NOMO-1 treated with dmso at 0.1 percent for 144 hours (cell line): ENCODE measurements at regions not wholly inside any gene's neighbourhood (a gene's known extent, or its start where the extent isn't known, plus 50 kb on each side); places are given as distances from the start of the nearest gene placed in this dataset.
A peak's percentile ranks its signal among the peaks of the same experiment; 100 is the strongest.

Source experiments
- DNase-seq: peaks from one replicate; lab custom pipeline; 2025; ENCODE audit not compliant: unreplicated experiment; lab: John Stamatoyannopoulos, UW

DNA sequence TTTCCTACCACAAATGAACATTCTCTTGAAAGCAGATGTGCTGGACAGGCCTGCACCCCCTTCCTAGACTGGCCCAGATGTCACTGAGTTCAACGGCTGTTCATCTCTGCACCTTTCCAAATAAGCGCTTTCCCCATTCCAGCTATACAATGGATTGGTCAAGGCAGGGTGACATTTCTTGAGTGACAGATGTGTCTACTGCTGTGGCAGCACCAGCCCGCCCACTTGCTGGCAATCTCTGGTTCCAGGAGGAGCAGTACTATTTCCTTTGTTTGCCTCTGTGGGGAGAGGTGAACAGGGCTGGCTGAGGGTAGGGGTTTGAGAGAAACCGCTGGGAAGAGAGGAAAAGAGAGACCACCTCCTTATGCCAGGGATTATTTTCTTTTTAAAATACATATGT, 269.5 kb upstream of the POU3F3 start:
- no peak for DNase-seq

DNA sequence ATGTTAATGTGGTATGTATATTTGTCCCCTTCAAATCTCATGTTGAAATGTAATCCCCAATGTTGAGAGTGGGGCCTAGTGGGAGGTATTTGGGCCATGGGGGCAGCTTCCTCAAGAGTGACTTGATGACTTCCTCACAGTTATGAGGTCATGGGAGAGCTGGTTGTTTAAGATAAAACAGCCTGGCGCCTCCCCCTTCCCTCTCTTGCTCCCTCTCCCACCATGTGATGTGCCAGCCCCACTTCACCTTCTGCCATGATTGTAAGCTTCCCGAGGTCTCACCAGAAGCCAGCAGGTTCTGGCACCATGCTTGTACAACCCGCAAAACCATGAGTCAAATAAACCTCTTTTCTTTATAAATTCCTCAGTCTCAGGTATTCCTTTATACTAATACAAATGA, 258.3 kb upstream of the POU3F3 start:
- DNase-seq = no peak

DNA sequence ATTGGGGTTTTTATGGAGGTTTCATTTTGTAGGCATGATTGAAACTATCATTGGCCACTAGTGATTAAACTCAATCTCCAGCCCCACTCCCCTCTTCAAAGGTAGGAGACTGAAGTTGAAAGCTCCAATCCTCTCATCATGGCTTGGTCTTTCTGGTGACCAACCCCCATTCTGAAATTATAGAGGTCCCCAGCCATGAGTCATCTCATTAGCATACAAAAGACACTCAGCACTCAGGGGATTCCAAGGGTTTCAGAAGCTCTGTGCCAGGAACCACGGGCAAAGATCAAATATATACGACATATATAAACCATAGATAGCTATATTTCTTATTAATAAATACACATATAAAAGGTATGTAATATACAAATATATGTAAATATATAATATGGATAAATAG, 256.0 kb upstream of the POU3F3 start:
- no peak for DNase-seq

DNA sequence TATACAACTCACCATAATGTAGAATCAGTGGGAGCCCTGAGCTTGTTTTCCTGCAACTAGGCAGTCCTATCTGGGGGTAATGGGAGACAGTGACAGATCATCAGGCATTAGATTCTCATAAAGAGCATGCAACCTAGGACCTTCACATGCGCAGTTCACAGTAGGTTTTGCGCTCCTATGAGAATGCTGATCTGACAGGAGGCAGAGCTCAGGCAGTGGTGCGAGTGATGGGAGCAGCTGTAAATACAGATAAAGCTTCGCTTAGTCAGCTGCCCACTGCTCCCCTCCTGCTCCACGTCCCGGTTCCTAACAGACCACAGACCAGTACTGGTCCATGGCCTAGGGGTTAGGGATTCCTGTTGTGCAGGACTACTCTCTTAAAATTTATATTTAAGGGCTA, 255.3 kb upstream of the POU3F3 start:
- DNase-seq = no peak

DNA sequence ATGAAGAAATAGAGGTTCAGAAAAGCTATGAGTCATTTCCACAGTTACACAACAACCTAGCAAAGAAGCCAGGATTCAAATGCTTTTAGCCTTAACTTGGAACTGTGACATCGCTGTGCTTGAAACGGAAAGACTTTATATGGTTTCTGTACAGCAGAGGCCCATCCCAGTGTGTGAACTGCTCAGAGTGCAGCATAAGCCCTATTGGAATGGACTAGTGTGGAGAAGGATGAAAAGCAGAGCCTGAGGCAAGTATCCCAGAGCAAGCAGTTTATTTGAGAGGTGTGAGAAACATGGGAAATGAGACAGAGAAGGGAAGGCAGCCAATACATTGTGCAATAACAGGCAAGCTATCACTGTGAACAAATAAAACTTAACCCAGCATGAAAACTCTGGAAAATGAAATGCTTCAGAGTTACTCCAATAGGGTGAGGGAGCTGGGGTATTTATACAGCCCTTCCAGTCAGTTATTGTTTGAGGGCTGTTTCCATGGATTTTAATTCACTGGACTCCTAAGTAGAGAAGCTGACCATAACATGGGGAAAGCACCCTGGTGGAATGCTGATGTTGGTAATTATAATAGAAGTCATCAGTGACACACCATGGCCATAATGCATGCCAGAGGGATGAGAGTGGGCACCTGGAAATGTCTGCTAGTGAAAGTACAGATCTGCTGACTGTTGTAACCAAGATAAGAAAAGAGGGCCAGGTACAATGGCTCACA, 254.0 kb upstream of the POU3F3 start:
- peak; percentile 45 for DNase-seq

- DNase-seq = no peak
Measured at GRCh38 chr2:104606056-104606455, 247.9 kb upstream of the POU3F3 start.

DNA sequence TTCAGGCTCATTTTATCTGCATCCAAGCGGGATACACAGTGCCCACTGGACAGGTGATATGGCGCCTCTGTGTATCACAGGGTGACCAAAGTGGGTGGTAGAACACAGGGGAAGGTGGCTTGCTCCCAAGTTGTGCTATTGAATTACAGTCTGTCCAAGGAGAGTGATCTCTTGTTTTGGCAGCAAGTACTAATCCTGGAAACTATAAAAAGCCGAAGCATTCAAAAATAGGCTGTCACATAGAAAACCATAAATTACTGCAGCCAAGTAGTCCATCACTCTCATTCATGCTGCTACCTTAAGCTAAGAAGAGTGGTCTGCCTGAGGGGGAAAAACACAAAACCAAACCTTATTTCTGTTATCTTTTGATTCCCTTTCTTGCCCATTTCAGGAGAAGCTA, 237.1 kb upstream of the POU3F3 start:
- DNase-seq = no peak

DNA sequence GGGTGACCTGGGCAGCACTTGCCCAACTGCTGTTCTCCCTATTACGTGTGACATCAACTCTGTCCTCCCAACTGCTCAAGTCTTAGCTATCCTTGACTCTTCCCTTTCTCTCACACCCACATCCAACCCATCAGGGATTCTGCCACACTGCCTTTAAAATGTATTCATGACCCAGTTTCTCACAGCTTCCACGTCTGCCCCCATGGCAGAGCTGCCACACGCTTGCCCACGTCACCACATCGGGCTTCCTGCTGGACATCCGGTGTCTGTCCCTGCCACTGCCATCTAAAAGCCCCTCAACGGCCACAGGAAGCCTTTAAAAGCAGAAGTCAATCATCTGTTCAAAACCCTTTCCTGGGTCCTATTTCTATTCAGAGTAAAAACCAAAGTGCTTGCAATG, 233.1 kb upstream of the POU3F3 start:
- no peak for DNase-seq

- DNase-seq = no peak
Measured at GRCh38 chr2:104635608-104636007, 218.3 kb upstream of the POU3F3 start.

GRCh38 chr2:104638190-104638858, 215.6 kb upstream of the POU3F3 start:
- DNase-seq = no peak

GRCh38 chr2:104638859-104639202, 215.1 kb upstream of the POU3F3 start:
- DNase-seq = no peak

DNA sequence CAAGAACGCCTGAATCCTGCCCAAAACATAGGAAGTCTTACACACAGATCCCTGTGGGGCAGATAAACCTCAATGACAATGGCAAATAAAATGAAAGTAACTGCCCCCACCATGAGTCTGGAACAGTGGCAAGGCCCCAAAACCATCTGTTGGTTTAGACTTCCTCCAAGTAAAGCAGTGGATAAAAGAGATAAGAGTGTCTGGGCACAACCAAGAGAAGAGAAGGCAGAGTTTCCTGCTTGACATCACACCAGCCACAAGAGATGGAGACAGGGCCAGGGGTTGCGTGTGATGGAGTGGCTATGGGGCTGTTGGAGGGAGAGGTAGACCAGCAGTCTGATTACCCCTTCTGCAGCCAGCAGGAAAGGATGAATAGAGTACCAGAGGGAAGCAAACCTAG, 212.1 kb upstream of the POU3F3 start:
- no peak for DNase-seq

GRCh38 chr2:104648376-104648775, 205.5 kb upstream of the POU3F3 start:
- no peak for DNase-seq

- no peak for DNase-seq
Measured at GRCh38 chr2:104649866-104650265, 204.0 kb upstream of the POU3F3 start.

DNA sequence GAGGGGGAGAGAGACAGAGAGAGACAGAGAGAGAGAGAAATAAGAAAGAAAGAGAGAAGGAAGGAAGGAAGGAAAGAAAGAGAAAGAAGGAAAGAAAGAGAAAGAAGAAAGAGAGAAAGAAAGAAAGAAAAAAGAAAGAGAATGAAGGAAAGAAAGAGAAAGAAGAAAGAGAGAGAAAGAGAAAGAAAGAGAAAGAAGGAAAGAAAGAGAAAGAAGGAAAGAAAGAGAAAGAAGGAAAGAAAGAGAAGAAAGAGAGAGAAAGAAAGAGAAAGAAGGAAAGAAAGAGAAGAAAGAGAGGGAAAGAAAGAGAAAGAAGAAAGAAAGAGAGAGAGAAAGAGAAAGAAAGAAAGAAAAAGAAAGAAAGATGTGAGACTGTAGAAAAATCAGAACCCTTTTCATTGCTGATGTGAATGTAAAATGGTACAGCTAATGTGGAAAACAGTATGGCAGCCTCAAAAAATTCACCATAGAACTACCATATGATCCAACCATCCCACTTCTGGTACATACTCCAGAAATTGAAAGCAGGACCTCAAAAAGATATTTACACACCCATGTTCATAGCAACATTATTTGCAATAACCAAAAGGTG, 203.4 kb upstream of the POU3F3 start:
- no peak for DNase-seq

DNA sequence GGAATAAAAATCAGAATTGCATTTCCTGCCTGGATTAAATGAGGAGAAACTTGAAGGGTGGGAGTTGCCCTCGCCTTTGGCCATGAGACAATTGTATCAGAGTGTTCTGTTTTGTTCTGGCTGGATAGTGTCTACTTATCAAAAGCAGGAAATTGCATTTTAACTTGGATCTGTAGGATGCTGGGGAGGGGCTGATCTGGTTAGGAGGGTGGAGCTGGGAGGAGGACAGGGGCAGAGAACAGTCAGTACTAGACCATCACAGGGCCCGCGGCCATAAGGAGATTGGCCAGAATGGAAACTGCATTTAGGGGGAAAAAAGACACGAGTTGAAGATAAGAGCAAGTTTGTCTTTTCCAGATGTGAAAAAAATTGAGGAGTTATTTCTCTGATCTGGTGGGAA, 199.1 kb upstream of the POU3F3 start:
- no peak for DNase-seq

DNA sequence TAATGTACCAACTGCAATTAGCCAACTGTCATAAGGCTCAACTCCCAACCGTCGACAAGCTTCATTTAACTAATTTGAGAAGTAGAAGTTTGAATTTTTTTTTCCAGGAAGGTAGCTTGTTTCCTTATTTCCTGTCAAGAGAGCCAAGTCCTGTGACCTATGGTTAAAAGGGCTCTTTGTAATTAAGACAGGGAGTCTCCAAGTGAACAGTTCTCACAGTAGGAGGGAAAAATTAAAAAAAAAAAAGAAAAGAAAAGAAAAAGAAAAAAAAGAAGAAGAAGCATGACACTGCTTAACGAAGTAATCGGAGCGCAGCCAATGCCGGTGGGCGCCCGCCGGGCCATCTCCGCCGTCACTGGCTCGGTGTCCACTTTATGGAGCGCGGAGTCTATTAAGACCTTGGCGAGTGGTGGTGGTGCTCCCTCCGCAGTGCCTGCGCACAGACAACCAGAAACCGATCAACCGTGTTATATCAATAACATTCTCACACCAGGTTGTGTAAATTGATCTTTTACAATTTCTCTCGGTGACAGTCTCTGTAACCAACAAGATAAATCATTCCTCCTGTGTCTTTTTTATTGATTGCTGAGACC, 197.2 kb upstream of the POU3F3 start:
- DNase-seq = no peak

DNA sequence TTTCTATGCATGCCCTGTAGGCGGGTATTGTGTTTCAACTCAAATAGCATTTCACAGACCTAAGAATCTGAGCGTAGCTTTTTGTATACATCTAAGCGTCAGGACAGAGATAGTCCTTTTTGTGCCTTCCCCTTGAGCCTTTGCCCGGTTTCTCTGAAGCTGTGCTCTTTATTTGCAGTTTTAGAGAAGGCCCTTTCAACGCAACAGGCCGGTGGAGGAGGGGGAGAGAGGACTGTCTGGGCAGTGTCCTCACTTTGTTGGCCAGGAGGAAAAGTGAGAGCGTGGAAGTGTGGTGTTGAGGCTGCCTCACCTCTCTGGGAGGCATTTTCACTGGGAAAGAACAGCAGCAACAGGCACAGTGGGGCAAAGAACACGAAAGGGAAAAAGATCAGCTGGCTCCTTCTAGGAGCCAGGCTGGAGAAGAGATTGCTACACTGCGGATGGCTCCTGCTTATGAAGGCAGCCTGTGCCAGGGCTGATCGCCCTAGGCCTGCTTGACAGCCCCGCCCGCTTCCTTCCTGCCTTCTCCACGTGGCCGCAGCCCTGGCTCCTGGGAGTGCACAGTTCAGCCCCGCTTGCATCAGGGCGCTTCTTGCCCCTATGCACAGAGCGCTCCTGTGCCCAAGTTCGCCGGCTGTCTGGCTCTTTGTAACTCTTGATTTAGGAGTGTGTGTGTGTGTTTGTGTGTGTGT, 195.6 kb upstream of the POU3F3 start:
- no peak for DNase-seq

GRCh38 chr2:104658904-104659591, 194.9 kb upstream of the POU3F3 start:
- no peak for DNase-seq

GRCh38 chr2:104660991-104661390, 192.9 kb upstream of the POU3F3 start:
- no peak for DNase-seq

DNA sequence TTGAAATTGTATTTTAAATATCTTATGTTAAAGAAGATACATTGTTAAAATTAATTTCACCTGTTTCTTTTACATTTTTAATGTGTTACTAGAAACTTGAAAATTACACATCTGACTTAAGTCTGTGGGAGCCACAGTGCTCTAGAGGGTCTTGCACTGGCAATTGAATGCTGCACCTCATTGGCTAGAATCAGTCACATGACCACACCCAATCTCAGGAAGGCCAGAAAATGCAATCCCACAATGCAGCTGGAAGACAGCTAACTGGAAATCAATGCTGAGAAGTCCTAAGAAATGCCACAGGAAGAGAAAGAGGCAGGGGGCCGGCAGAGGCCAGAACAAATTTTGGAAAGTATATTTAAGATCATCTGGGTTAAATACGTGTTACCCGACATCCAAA, 189.2 kb upstream of the POU3F3 start:
- no peak for DNase-seq
